GM21825 (cell line): ENCODE measurements at regions not wholly inside any gene's neighbourhood (a gene's known extent, or its start where the extent isn't known, plus 50 kb on each side); places are given as distances from the start of the nearest gene placed in this dataset.

Experiments used
- ATAC-seq: cut with Tn5 transposase; IDR thresholded peaks from one replicate; pipeline ENCODE4 v1.9.1; 2021; ENCODE audit warnings: mild to moderate bottlenecking, moderate library complexity; ENCODE audit not compliant: unreplicated experiment

- ATAC-seq = no peak
These were observed 1043.8 kb downstream of the PLA2G4A start for GRCh38 chr1:187872550-187872949.

- no peak for ATAC-seq
These were observed 1044.4 kb downstream of the PLA2G4A start for GRCh38 chr1:187873126-187873525.

DNA sequence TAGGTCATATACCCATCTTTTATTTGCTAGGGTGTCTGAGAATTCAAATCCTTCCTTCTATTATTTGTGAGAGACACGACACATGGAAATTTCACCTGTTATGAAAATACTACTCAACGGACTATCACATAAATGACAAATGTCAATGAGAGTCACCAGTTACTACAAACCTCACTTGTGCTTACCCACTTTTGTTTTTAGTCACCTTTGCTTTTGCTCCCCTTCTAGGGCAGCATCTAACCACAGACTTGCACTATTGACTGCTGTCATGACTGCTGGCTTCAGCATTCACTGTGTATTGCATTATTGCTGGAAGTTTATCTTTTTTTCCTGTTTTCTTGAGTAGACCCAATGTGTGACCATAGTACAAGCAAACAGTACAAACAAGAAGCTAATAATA is 1048.0 kb downstream of the PLA2G4A start:
- no peak for ATAC-seq

GRCh38 chr1:187877220-187877619 is 1048.5 kb downstream of the PLA2G4A start:
- ATAC-seq = no peak

GRCh38 chr1:187878883-187879282 is 1050.1 kb downstream of the PLA2G4A start:
- ATAC-seq = no peak

GRCh38 chr1:187883356-187883755 is 1054.6 kb downstream of the PLA2G4A start:
- no peak for ATAC-seq

DNA sequence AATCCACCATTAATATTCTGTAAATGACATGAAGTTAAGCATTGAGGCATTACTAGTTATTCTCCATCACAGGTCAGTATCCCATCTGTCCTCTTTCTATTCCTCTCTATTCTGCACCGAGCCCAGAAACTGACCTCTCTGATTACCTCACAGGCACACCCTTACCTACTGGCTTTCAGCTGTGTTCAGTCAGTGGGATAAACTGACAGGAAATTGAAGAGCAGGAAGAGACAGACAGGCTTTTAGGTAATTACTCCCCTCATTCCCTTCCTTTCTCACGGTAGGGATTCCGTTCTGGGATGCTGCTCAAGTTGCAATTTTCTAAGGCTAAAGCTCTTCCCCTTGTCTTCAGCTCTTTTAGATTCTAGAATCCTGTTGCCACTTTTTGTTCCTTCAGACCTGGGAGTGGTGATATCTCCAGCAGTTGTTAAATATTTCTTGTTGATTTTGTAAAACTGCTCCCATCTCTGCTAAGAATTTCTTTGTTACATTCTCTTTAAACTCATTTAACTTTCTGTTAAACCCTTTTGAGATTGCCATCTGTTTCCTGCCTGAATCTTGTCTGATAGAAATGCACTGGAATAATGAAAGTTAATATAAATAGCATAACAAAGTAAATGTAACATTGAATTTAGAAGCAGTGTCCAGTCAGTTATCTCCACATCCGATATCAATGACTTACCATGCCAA is 1063.4 kb downstream of the PLA2G4A start:
- no peak for ATAC-seq

DNA sequence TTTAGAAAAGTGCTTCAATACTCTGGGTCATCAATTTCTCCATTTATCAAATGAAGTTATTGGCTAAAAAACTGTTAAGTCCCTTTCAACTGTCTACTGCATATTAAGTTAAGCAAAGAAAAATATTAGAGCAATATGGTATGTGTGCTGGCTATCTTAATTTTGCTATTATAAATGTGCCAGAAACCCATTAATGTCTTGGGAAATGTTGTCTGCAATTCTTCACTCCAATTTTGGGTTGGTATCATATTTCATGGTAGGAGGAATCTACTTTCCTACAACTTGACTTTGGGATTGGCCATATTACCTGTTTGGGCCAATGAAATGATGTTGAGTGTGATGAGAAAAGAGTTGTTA is 1063.9 kb downstream of the PLA2G4A start:
- no peak for ATAC-seq

GRCh38 chr1:187893471-187893870 is 1064.7 kb downstream of the PLA2G4A start:
- no peak for ATAC-seq

DNA sequence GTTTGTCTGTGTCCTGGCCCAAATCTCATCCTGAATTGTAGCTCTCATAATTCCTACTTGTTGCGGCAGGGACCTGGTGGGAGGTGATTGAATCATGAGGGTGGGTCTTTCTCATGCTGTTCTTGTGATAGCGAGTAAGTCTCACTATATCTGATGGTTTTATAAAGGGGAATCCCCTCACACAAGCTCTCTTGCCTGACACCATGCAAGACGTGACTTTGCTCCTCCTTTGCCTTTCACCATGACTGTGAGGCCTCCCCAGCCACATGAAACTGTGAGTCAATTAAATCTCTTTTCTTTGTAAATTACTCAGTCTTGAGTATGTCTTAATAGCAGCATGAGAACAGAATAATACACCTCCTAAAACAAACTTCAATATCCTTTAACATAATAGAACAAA is 1065.6 kb downstream of the PLA2G4A start:
- no peak for ATAC-seq

DNA sequence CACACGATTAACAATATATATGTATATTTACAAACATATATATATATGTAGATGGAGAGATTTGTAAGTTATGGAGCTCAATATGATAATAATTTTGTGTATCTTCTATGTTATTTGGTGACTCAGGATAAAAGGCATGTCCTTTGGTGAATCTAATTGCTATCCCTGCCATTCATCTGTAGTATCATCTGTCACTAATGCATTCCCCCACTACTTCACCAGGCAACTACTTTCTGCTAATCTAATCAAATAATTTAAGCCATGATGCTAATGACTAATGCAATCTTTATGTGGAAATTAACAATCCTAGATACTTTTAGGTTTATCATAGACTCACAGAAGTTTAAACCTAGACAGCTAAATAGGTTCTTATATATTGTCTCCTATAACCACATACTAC is 1074.5 kb downstream of the PLA2G4A start:
- ATAC-seq = no peak

DNA sequence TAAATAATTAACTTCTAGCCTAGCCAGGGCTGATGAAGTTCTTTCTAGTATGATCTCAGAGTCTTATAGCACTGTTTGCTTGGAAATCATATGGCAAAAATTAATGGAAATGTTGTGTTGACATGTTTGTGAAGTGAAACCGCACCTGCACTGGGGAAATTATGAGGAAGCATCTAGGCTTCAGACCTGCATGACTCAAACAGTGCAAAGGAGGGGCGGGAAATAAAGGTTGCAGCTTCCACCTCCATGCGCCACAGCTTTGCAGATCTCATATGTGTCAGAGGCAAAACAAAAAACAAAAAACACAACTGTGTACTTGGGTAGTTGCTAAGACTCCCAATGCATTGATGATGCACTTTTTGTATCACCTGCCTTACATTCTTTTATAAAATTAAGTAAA is 1080.6 kb downstream of the PLA2G4A start:
- ATAC-seq = no peak

GRCh38 chr1:187911820-187912219 is 1083.1 kb downstream of the PLA2G4A start:
- ATAC-seq = no peak

- no peak for ATAC-seq
These were observed 1092.2 kb downstream of the PLA2G4A start for GRCh38 chr1:187920976-187921375.

DNA sequence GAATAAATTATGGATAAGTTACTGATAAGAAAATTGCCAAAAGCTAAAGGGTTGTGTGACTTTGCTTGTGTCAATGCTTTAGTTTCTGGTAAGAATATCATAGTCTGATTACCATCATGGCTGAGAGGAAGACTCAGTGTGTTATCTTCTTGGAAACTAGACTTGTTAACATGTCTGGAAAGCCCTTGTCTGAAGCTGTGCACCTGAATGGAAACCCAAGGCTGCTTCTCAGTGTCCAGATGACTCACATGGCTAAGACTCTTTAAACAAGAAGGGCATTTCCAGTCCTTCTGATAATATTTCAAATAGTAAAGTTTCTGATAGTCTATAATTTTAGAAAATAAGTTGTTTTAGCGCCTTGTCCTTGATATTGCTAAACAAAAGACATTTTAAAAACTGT is 1092.7 kb downstream of the PLA2G4A start:
- ATAC-seq = no peak

GRCh38 chr1:187922255-187922654 is 1093.5 kb downstream of the PLA2G4A start:
- ATAC-seq = no peak

- ATAC-seq = no peak
These were observed 1095.5 kb downstream of the PLA2G4A start for GRCh38 chr1:187924252-187924651.

- no peak for ATAC-seq
These were observed 1099.5 kb downstream of the PLA2G4A start for GRCh38 chr1:187928288-187928687.

DNA sequence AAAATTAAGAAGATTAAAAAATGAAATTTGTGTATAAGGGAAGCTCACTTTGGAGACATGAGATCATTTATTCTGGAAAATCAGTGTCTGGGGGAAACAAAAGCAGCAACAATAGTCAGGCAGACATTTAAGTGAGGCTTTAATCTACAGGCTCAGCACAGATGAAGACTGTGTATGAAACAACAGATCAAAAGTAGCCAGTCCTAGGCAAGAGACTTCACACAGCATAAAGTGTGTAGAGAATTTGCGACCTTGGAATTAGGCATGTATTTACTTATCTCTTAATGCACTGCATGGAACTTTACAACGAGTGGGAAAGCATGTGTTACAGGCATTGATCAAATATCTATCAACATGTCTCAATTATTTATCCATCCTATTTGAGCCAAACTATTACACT is 1099.9 kb downstream of the PLA2G4A start:
- no peak for ATAC-seq

- ATAC-seq = no peak
These were observed 1103.0 kb downstream of the PLA2G4A start for GRCh38 chr1:187931776-187932175.

DNA sequence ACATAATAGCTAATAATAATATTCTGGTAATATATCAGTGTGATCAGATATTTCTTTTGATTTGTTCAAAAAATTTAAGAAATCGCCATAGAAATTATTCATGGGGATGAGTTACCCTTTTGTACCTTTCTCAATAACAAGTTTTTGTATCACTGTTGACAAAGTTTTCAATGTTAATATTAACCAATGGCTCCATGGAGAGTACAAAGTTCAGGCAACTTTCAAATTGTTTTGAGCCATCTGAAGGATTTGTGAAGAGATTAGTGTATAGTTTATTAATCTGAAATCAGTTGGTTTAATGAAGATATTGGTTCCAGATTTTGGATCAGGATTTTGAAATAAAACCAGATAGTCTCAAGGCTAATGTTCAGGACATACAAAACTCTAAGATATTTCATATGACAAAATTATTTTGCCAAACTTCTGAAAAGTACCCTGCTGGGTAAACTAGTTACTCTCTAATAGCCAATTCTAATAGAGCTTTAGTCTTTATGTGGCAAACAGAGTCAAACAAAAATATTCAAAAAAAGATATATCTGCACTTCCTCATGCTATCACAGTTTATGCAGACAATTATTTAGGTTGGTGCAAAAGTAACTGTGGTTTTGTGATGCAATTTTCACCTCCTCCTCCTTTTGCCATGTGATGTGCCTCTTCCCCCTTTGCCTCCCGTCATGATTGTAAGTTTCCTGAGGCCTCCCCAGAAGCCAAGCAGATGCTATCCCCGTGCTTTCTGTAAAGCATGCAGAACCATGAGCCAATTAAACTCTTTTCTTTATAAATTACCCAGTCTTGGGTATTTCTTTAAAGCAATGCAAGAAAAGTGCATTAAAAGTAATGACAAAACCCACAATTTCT is 1105.0 kb downstream of the PLA2G4A start:
- no peak for ATAC-seq

- ATAC-seq = no peak
These were observed 1107.9 kb downstream of the PLA2G4A start for GRCh38 chr1:187936667-187937066.
